RPMI8226 (cell line): ENCODE measurements at regions not wholly inside any gene's neighbourhood (a gene's known extent, or its start where the extent isn't known, plus 50 kb on each side); places are given as distances from the start of the nearest gene placed in this dataset.
"Not testable (repeated sequence)": the region's sequence is repeated elsewhere in the genome, so short reads cannot be mapped to it uniquely, and the experiment has no call there.

ENCODE experiments used
- DNase-seq: peaks from one replicate; pipeline ENCODE4 v3.0.0-alpha.2; 2015

DNA sequence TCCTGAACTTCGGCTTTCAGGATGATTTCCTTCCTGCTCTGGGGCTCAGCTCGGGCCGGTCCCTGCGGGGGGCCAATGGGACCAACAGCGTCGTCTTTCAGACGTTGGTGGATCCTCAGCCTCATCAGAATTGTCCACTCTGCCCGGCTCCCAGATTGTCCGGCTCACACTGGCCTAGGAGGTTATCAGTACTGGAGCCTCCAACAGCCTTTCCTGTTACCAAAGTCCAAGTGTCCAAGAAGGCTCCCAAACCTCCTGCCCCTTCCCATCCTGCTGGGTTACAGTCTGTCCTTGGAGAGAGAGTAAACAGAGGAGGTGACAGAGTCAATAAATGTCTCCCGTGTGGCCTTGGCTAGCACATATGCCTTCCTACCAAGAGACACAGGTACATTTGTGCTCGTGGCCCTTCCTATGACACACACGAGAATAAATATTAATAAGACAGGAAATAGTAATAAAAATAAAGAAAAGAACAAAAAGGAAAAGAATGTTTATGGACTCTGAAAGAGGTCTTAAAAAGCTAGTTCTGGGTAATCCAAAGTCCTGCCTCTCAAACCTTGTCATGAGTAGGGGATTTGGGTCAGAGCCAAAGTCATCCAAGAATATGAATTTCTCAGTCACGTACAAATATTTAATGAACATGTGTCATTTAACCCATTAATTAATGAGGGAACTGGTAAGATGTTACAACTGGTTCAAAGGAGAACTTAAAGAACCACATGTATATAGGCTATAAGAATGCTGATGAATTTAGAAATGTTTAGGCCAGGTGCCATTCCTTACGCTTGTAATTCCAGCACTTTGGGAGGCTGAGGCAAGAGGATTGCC is 80.8 kb upstream of the SLC2A1 start:
- DNase-seq, result no peak

DNA sequence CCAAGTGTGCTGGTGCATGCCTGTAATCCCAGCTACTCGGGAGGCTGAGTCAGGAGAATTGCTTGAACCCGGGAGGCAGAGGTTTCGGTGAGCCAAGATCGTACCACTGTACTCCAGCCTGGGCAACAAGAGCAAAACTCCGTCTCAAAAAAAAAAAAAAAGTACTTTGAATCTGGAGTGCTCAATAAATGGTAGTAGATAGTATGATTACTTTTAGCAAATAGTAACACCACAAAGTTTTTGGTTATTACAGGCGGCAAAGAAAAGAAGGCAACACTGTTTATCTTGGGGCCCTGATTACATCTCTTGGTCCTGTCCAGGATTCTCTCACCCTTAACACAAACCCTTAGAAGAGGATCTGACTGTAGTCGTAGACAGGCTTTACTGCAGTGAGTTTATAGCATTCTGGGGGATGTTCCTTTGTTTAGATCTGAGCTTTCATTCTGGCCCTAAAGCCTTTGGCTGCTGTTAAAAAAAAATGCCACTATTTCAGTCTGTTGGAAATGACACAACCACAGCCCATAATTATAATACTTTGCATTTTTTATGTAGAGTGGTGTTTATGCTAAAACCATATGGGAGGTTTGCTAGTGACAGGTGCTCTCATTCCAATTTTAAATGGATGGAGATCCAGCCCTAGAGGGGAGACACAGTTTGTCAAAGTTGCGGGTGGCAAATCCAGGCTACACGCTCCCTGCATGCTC is 79.7 kb upstream of the SLC2A1 start:
- DNase-seq, result no peak

DNA sequence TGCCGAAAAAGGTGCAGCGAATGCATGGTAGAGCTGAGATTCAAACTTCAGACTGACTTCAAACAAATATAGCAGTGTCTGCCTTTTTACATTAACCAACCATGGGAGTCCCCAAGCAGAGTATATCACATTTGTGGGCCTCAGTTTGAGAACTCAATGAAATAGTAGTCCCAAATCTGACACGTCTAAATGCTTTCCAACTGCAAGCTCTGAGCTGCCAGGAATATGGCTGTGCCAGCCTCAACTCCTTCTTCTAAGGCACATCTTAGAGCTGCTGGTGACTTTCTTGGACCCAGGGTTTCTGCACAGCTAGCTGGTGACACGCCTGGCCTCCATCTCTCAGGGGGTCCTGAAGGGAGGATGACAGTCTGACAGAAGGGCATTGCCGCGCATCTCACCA is 78.8 kb upstream of the SLC2A1 start:
- no peak for DNase-seq

DNA sequence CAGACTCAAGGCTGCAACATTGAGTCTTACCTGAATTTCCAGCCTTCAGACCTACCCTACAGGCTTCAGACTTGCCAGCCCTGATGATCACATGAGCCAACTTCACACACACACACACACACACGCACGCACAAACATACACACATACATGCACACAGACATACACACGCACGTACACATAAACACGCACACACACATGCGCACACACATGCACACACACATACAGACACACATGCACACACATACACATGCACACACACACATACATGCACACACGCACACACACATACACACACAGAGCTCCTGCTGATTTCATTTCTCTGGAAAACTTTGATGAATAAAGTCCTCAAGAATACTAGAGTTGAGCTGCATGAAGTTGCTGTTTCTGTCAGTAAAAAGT is 78.3 kb upstream of the SLC2A1 start:
- no peak for DNase-seq

DNA sequence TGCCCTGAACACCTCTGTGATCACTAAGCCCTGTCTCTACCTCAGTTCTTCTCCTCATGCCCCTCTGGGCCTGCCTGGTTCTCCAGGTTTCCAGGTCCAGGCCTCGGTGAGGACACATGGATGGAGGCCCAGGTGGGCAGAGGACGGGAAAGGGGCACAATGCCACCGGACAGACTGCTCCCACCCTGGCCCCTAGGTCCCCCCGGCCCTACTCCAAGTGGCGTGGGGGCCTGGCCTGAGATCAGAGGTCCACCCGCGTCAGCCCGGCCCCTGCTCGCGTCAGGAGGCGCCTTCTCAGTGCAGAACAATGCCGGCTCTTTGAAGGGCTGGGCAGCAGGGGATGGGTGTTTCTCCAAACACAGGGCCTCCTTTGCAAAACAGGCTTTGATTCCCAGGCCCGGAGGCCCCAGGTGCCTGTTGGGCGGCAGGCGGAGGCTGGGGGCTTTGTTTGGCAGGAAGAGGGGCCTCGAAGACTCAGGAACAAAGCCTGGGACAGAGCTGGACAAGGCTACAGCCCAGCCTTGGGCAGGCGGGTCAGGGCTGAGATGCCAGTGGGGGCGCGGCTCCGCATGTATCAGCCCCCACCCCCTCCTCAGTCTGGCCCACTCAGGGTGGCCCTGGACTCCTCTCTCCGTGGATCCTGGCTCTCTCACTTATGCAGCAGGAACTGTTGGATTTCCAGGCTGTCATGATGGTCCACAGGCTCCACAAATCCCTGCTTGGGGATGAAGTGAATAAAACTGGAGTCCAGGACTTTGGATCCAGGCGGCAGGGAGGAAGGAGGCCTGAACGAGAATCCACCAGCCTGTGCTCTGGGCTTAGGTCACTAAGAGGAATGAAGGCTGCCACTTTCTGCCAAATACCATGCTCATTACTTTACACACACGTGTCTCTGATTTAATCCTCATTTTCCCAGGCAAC is 77.4 kb upstream of the SLC2A1 start:
- no peak for DNase-seq

DNA sequence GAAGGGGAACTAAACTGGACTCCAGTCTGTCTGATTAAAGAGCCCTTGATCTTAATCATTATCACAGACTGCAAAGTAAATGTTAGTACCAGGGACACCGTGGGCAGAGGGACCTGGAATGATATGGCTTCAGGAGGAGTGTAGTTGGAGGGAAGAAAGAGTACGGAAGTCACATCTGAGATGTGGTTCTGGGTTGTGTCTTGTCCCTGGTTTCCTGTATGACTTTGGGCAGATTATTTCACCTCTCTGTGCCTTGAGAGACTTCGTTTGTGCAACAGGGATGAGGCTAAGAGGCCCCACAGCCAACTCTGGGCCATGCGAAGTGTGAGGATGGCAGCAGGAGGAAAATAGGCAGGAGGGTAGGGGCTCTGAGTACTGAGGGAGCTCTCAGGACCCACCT is 76.1 kb upstream of the SLC2A1 start:
- no peak for DNase-seq

DNA sequence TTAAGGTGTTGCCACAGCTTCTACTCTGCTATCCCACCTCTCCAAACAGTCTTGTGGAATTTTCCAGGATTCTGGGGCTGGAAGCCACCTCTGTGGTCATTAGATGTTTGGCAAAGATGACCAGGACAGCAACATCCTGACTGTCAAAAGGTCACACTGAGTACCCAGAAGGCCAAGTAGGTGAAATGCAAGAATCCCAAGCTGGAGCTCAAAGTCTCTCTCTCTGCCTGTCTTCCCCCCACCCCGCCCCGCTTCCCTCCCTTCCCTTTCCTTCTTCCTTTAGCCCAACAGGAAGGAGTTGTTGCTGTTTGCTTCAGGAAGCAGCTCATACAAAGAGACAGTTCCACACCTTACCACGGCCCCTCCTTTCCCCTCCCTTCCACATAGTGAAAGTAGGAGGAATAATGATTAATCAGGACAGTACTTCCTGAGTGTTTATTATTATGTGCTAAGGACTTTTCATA is 75.6 kb upstream of the SLC2A1 start:
- no peak for DNase-seq

DNA sequence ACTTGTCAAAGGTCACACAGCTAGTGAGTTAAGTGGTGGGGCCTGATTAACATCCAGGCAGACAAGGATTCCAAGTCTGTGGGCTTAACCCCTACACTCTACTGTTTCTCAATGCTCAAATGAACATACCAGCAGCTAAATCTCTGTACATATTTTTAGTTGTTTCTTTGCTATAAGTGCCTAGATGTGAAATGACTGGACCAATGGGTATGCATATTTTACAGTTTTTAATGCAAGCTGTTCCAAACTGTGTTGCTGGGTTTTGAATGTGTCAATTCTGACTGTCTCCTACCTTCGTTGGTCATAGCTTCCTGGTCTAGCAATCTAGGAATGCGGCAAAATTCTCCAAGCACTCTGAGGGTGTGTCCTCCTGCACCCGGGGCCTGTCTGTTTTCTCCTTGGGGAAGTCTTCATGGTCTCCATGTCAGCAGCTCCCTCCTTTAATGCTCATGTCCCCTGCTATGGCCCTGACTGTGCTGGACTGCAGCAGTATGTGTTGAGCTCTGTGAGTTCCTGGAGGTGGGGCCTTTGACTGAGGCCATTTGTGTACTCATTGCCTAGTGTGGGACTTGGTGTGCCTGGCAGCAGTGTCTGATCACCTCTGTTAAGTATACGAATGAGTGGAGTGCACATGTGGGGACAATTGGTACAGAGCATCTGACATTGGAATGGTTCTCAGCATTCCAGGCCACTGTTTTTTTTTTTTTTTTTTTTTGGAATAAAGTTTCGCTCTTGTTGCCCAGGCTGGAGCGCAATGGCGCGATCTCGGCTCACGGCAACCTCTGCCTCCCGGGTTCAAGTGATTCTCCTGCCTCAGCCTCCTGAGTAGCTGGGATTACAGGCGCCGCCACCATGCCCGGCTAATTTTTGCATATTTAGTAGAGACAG is 72.9 kb upstream of the SLC2A1 start:
- DNase-seq, result no peak

DNA sequence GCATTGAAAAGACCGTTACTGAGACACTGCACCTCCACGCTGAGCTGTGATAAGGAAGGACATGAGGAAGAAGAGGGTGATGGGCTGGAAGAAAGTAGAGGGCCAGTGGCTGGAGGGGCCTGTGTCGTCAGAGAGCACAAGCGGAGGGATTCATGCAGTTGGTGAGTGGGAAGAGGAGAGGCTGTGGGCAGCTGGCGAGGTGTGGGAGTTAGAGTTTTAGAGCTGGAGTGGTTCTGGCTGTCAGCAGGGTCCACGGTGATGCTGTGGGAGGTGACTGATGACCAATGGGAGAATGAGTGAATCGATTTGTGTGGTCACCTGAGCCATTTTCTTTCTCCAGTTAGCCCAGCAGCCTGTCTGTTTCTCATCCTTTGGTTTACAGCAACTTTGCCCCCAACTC is 66.2 kb upstream of the SLC2A1 start:
- no peak for DNase-seq

DNA sequence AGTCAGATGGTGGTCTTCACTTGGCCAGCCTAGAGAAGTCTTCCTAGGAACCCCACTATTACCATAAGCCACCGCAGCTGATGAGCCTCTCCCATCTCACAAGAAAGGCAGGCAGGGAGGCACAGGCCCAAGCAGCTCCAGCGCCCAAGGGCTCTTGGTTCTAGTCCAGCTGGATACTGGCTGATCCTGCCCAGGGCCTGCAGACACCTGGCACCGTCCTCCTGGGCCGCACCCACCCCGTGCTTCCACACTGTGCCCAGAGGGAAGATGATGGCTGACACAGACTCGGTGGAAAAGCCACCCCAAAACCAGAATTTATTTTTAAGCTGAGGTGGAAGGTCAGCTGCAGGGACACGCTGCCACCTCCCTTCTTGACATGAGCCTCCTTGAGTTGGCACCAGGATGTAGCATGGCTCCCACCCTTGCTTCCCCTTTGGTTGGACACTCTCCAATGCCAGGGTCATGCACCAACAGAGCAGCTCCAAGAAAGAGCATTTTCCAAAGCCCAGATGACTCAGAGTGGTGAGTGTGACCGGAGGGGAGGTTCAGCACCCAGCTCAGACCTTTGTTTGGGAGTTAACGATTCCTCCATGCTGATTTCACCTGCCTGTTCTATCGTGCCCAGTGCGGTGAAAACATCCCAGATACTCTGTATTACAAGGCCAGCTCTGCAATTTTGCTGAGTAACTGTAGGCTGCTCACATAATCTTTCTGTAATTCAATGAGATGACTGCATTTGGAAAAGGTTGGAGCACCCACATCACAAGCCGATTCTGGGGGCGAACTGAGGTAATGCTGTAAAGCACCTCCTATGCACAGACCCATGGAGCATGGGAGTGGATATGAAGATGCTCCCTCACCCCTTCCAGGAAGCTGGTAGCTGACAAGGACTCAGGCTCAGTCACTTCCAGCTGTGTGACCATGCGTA is 63.1 kb upstream of the SLC2A1 start:
- DNase-seq, result no peak

DNA sequence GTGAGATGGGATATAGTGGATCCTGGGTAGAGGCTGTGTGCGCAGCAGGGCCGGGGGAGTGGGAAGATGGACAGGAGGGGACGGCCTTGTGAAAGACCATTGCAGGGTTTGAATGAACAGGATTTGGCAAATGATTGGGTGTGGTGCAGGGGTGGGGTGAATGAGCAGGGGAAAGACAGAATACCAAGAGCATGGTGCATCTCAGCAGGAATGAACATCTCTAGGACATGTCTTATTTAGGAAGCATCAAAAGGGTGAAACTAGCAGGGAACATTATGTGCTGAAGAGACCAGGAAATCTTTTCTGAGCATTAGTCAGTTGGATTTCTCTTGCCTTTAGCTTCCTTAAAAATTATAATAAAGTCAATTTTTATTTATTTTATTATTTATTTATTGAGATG is 60.6 kb upstream of the SLC2A1 start:
- no peak for DNase-seq

DNA sequence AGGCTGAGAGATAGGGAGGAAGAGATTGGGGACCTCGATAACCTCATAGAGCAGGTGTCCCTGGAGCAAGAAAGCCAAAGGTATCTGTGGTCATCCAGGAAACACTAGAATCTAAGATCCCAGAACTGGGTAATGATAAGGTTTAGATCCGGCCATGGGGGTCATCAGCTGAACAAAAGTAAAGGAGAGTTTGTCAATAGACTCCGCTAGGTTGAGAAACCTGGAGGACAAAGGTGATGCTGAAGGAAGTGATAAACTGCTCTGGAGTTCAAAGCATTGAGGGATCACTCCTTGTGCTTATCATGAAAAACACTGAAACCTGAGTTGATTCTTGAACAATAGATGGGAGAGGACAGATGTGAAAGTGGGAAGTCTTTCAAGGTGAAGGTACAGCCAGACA is 59.5 kb upstream of the SLC2A1 start:
- no peak for DNase-seq

DNA sequence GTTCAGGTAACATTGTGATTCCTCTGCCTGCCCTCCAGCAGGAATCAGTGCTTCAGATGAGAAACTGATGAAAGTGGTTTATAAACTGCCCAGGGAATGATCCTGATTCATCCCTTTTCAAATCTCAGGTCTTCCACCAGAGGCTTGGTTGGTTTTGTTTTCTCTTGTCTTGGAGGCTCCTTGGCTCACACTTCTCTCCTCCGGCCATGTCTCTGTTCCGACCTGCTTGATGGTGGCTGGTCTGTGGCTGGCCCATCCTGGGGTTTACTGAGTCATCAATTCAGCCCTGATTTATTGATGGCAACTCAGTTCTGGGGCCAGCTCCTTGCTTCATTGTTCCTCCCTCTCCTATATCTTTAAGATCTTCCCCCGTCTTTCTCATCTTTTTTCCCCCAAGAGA is 56.6 kb upstream of the SLC2A1 start:
- DNase-seq, result no peak

DNA sequence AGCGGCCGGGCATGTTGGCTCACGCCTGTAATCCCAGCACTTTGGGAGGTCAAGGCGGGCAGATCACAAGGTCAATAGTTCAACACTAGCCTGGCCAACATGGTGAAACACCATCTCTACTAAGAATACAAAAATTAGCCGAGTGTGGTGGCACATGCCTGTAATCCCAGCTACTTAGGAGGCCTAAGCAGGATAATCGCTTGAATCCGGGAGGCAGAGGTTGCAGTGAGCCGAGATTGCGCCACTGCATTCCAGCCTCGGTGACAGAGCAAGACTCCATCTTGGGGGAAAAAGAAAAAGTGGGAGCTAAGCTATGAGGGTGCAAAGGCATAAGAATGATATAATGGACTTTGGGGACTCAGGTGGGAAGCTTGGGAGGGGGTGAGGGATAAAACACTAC is 55.9 kb upstream of the SLC2A1 start:
- DNase-seq, result not testable (repeated sequence)

DNA sequence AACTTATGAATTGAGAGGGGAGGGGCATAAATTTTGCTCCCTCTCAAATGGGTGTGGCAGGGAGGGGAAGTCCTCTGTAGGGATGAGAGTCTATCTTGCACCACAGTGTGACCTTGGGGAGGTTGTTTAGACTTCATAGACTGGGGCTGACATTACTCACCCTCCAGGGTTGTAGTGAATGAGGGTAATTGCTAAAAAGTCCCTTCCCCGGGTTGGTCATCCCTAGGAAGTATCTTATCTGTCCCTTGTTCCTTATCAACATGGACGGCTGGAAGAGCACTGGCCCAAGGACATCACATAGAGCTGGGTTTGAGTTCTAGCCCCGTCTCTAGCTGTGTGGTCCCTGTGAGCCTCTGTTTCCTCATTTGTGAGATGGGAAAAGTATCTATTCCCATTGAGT is 52.4 kb upstream of the SLC2A1 start:
- no peak for DNase-seq

DNA sequence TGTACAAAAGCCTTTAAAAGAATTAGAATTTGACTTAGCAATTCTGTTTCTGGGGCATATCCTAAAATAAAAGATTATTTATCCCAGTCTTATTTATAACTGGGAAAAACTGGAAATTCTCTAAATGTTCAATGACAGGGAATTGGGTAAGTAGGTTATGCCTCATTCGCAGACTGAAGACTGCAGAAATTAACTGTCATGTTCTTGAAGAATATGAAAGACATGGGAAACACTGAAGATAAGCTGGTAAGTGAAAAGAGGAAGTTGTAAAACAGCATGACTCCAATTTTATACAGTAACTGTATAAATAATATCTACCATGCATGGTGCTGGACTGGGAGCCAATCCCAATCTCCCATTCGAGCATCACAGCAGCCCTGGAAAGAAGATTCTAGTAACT is 50.6 kb upstream of the SLC2A1 start:
- no peak for DNase-seq

DNA sequence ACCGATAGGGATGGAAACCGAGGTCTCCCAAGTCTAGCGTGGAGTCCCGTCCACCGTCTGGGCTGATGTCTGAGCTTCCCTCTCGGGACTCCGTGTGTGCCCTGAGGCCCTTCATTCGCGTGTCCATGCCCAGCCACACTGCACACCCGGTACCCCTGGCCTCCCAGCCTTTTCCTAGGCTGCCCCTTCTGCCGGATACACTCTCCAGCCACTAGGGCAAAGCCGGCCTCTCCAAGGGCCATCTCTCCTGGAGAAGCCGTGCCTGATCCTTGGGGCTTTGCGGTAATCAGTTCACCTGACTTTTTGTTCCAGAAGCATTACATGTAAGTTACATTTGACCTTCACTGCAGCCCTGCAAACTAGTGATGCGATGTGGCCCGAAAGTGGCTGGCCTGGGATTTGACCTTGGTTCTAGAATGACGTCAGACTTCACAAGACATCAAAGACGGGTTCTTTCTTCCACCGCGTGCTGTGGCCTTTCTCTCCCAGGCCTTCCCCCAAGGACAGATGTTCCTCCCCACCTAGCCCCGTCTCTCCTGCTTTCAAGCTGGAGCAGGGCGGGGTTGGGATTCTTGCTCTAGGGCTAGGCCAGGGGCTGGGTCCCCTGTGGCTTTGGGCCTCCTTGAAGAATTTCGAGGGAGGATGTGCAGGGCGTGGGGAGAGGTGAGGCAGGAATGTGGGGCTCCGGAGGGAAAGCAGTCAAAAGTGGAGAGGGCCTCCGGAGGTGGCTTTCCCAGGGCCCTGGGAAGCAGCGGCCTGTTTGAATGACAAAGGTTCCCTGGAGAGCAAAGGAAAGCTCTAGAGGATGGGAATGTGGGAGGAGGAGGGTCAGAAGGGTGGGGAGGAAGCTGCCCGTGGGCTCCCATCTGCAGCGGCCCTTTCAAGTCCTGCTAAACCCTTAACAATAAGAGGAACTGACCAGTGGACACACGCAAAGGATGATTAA is 49.7 kb upstream of the SLC2A1 start:
- DNase-seq, result no peak
